SK-N-SH (cell line): ENCODE measurements at regions not wholly inside any gene's neighbourhood (a gene's known extent, or its start where the extent isn't known, plus 50 kb on each side); places are given as distances from the start of the nearest gene placed in this dataset.

ENCODE experiments used
- CTCF ChIA-PET: fragments of 300-600, 350-600 bp; formaldehyde crosslinking; extraction: SDS; loops from one replicate; lab custom pipeline; 2021; lab: Yijun Ruan, JAX
- POLR2A ChIA-PET: fragments of 350-600 bp; sonication (Branson Sonifier 250); formaldehyde crosslinking; extraction: SDS; loops from one replicate; lab custom pipeline; 2020; ENCODE audit warnings: antibody characterized with exemption, inconsistent platforms; lab: Yijun Ruan, JAX
- DNase-seq: peaks from one replicate; pipeline ENCODE4 v3.0.0; 2012
- H2AFZ ChIP-seq: fragments of 200-600 bp; sonication (generic); 2 replicates; pipeline ENCODE4 v1.8.1; 2016; ENCODE audit warnings: antibody characterized with exemption, mild to moderate bottlenecking, low read depth
- H3F3A ChIP-seq: fragments of 200-600 bp; sonication (generic); replicated peaks from 2 replicates; pipeline ENCODE3; 2016; ENCODE audit warnings: antibody characterized with exemption, mild to moderate bottlenecking; ENCODE audit not compliant: insufficient read depth
- H3K27ac ChIP-seq, 2 experiments: fragments of 200-500 bp in 1 of 2; fragments of 200-600 bp in 1 of 2; sonication (Bioruptor generic) in 1 of 2; sonication (generic), shearing (Covaris generic) in 1 of 2; 2 replicates each; pipeline versions ENCODE4 v1.5.1 to v1.6.1; 2014 to 2016; ENCODE audit warnings: low read depth in 2 of 2, inconsistent platforms in 1 of 2, low read length in 1 of 2, mild to moderate bottlenecking in 1 of 2, mixed read lengths in 1 of 2
- H3K27me3 ChIP-seq: fragments of 200-600 bp; sonication (generic), shearing (Covaris generic); 2 replicates; pipeline ENCODE4 v1.6.1; 2016; ENCODE audit warnings: mixed run types; ENCODE audit not compliant: insufficient read depth
- H3K36me3 ChIP-seq, 2 experiments: fragments of 200-500 bp in 1 of 2; fragments of 200-600 bp in 1 of 2; sonication (Bioruptor generic) in 1 of 2; sonication (generic) in 1 of 2; replicated peaks in 1 of 2; 2 replicates each; pipeline versions ENCODE3 to v1.5.1; 2014 to 2016; ENCODE audit warnings: low read length in 1 of 2, mild to moderate bottlenecking in 1 of 2; ENCODE audit not compliant: insufficient read depth in 2 of 2, control insufficient read depth in 1 of 2
- H3K4me1 ChIP-seq, 2 experiments: fragments of 200-500 bp in 1 of 2; fragments of 200-600 bp in 1 of 2; sonication (Bioruptor generic) in 1 of 2; sonication (generic), shearing (Covaris generic) in 1 of 2; 2 replicates each; pipeline versions ENCODE4 v1.5.1 to v1.6.1; 2014 to 2016; ENCODE audit warnings: low read depth in 1 of 2, low read length in 1 of 2, mixed run types in 1 of 2; ENCODE audit not compliant: insufficient read depth in 2 of 2, control insufficient read depth in 1 of 2
- H3K4me2 ChIP-seq: fragments of 200-600 bp; sonication (generic), shearing (Covaris generic); 2 replicates; pipeline ENCODE4 v1.6.1; 2017; ENCODE audit warnings: mixed run types
- H3K4me3 ChIP-seq, 2 experiments: fragments of 200-500 bp in 1 of 2; fragments of 200-600 bp in 1 of 2; sonication (Bioruptor generic) in 1 of 2; sonication (generic), shearing (Covaris generic) in 1 of 2; 2 replicates each; pipeline versions ENCODE4 v1.5.1 to v1.8.1; 2014 to 2016; ENCODE audit warnings: low read depth in 2 of 2, inconsistent platforms in 1 of 2, low read length in 1 of 2, mild to moderate bottlenecking in 1 of 2, mixed read lengths in 1 of 2, moderate library complexity in 1 of 2
- H3K79me2 ChIP-seq: fragments of 200-600 bp; sonication (generic); 2 replicates; pipeline ENCODE4 v1.8.1; 2017; ENCODE audit warnings: mild to moderate bottlenecking; ENCODE audit not compliant: insufficient read depth
- H3K9ac ChIP-seq: fragments of 200-600 bp; sonication (generic); 2 replicates; pipeline ENCODE4 v1.6.1; 2017; ENCODE audit warnings: mixed run types
- H3K9me2 ChIP-seq: fragments of 200-600 bp; sonication (generic); 2 replicates; pipeline ENCODE4 v1.6.1; 2017; ENCODE audit warnings: mixed run types
- H3K9me3 ChIP-seq: fragments of 200-600 bp; sonication (generic); 2 replicates; pipeline ENCODE4 v1.6.1; 2017; ENCODE audit warnings: mixed run types, mild to moderate bottlenecking, moderate library complexity
- H4K20me1 ChIP-seq: fragments of 200-600 bp; sonication (generic); 2 replicates; pipeline ENCODE4 v1.6.1; 2017; ENCODE audit warnings: mild to moderate bottlenecking, mixed run types; ENCODE audit not compliant: insufficient read depth
- CHD2 ChIP-seq: fragments of 150-350 bp; IDR thresholded peaks from 2 replicates; pipeline ENCODE4 v1.6.1; 2018; ENCODE audit warnings: low read length; ENCODE audit not compliant: partially characterized antibody
- CTCF ChIP-seq: fragments of 200-600 bp; sonication (generic); IDR thresholded peaks from 2 replicates; pipeline ENCODE4 v1.6.1; 2017; ENCODE audit warnings: antibody characterized with exemption, mild to moderate bottlenecking, moderate library complexity
- MEF2A ChIP-seq: IDR thresholded peaks from 2 replicates; pipeline ENCODE4 v1.4.0; 2012; ENCODE audit warnings: low read depth, borderline replicate concordance
- NFIC ChIP-seq: IDR thresholded peaks from 2 replicates; pipeline ENCODE4 v1.4.0; 2012; ENCODE audit warnings: borderline replicate concordance
- PBX3 ChIP-seq: IDR thresholded peaks from 2 replicates; pipeline ENCODE4; 2012
- RAD21 ChIP-seq: IDR thresholded peaks from 2 replicates; pipeline ENCODE4 v1.6.1; 2012; ENCODE audit warnings: mild to moderate bottlenecking, low read length
- RCOR1 ChIP-seq: fragments of 150-350 bp; IDR thresholded peaks from 2 replicates; pipeline ENCODE4 v1.6.1; 2017; ENCODE audit warnings: antibody characterized with exemption, low read length
- RFX5 ChIP-seq: IDR thresholded peaks from 2 replicates; pipeline ENCODE4 v1.6.1; 2012; ENCODE audit warnings: mild to moderate bottlenecking, improper control_type of control experiment, low read length
- TAF1 ChIP-seq: IDR thresholded peaks from 2 replicates; pipeline ENCODE4 v1.6.1; 2012; ENCODE audit warnings: low read depth, mild to moderate bottlenecking, low read length, moderate library complexity, borderline replicate concordance
- TCF12 ChIP-seq: IDR thresholded peaks from 2 replicates; pipeline ENCODE4 v1.4.0; 2012
- USF2 ChIP-seq: fragments of 150-350 bp; IDR thresholded peaks from 2 replicates; pipeline ENCODE4 v1.6.1; 2017; ENCODE audit warnings: antibody characterized with exemption, low read length, low read depth, borderline replicate concordance
- WGBS: methylation state at CpG from one replicate; pipeline ENCODE4 v1.1.6; 2017; ENCODE audit warnings: low lambda C conversion rate; 5-methylcytosine and 5-hydroxymethylcytosine counted together

GRCh38 chr4:81562093-81562492 is 90.4 kb upstream of the RASGEF1B start:
- Histone ChIP-seq H4K20me1 (no peaks in the 10 kb centered on the region), H3K9me2 (0 out of 2 replicates have a peak, but pooled peaks cover under 1% of the 10 kb centered on the region)
- TF ChIP-seq CHD2 (no peak), RAD21 (no peak), NFIC (no peak), TCF12 (no peak), USF2 (no peak), PBX3 (no peak), MEF2A (no peak), RCOR1 (no peak), TAF1 (no peak)
- TF ChIP-seq, all 33 proteins: peak for 0
- H3K27me3 ChIP-seq, result no peaks in the 10 kb centered on the region
- CTCF ChIA-PET, result no interaction called here
- no peak overlapping the region for H3K4me2 ChIP-seq
- H3K4me3 ChIP-seq, result no peak overlapping the region
- POLR2A ChIA-PET, result no interaction called here
- no peak overlapping the region for H3K27ac ChIP-seq
- H3K4me1 ChIP-seq, result no peaks in the 10 kb centered on the region
- H3K36me3 ChIP-seq, result no peaks in the 10 kb centered on the region
- H3K9ac ChIP-seq, result no peak overlapping the region
- no peak for DNase-seq
- WGBS, result 10% methylated on average over 1 of the region's 1 CpG
- no peaks in the 10 kb centered on the region for H3K79me2 ChIP-seq
- H2AFZ ChIP-seq, result no peak overlapping the region
- no peaks in the 10 kb centered on the region for H3F3A ChIP-seq
- no peaks in the 10 kb centered on the region for H3K9me3 ChIP-seq

GRCh38 chr4:81557306-81557705 is 85.6 kb upstream of the RASGEF1B start:
- Histone ChIP-seq H3K27ac (no peak overlapping the region), H4K20me1 (no peaks in the 10 kb centered on the region), H3K9me2 (0 out of 2 replicates have a peak, but pooled peaks cover 2% of the 10 kb centered on the region), H3K9ac (no peak overlapping the region), H3K4me3 (no peak overlapping the region), H3K4me2 (no peak overlapping the region), H3K79me2 (no peaks in the 10 kb centered on the region), H3F3A (no peaks in the 10 kb centered on the region), H3K4me1 (no peaks in the 10 kb centered on the region), H3K27me3 (no peaks in the 10 kb centered on the region), H3K36me3 (no peaks in the 10 kb centered on the region), H2AFZ (no peak overlapping the region)
- DNase-seq, result no peak
- POLR2A ChIA-PET, result no interaction called here
- no peak for TF ChIP-seq MEF2A
- no peak for TF ChIP-seq CTCF
- no peak for TF ChIP-seq TAF1
- TF ChIP-seq TCF12, result no peak
- no peak for TF ChIP-seq RFX5
- TF ChIP-seq, all 33 proteins: peak for 0
- no peaks in the 10 kb centered on the region for H3K9me3 ChIP-seq
- CTCF ChIA-PET, result no interaction called here
